Calu3 (cell line): ENCODE measurements at regions not wholly inside any gene's neighbourhood (a gene's known extent, or its start where the extent isn't known, plus 50 kb on each side); places are given as distances from the start of the nearest gene placed in this dataset.

Experiments used
- BruUV-seq: library from RNA; stranded (reverse); fragments of 400-500 nt; replicated peaks from 2 replicates; lab custom pipeline; 2021; lab: Mats Ljungman, UMichigan
- CTCF ChIA-PET: fragments of 300-600 bp; sonication (Branson Sonifier 250); formaldehyde crosslinking; loops from one replicate; lab custom pipeline; 2022; ENCODE audit warnings: antibody characterized with exemption; lab: Charles Lee
- DNase-seq: peaks from one replicate; pipeline ENCODE4 v3.0.0; 2022
- H3K27ac Mint-ChIP-seq: one replicate; pipeline ENCODE4 v1.8.0; 2022; ENCODE audit warnings: mixed read lengths; ENCODE audit not compliant: unreplicated experiment
- H3K27me3 Mint-ChIP-seq: one replicate; pipeline ENCODE4 v1.8.0; 2022; ENCODE audit warnings: mixed read lengths; ENCODE audit not compliant: unreplicated experiment
- H3K36me3 Mint-ChIP-seq: one replicate; pipeline ENCODE4 v1.8.0; 2022; ENCODE audit warnings: mild to moderate bottlenecking, moderate library complexity, mixed read lengths; ENCODE audit not compliant: insufficient read depth, unreplicated experiment
- H3K4me1 Mint-ChIP-seq: one replicate; pipeline ENCODE4 v1.8.0; 2022; ENCODE audit warnings: mild to moderate bottlenecking, low read depth, mixed read lengths; ENCODE audit not compliant: unreplicated experiment
- H3K4me3 Mint-ChIP-seq: one replicate; pipeline ENCODE4 v1.8.0; 2022; ENCODE audit warnings: mild to moderate bottlenecking, low read depth, moderate library complexity, mixed read lengths; ENCODE audit not compliant: unreplicated experiment
- H3K9me3 Mint-ChIP-seq: one replicate; pipeline ENCODE4 v1.8.0; 2022; ENCODE audit warnings: low read depth, mixed read lengths; ENCODE audit not compliant: unreplicated experiment
- CTCF ChIP-seq: fragments of 200-600 bp; IDR thresholded peaks from one replicate; pipeline ENCODE4 v1.8.0; 2022; ENCODE audit warnings: antibody characterized with exemption; ENCODE audit not compliant: unreplicated experiment
- intact Hi-C: fragments of 100-400 bp; cut with micrococcal nuclease; formaldehyde crosslinking; loops from one replicate; pipeline ENCODE4 v1.10.0; 2022; ENCODE audit not compliant: unreplicated experiment

- intact Hi-C loops, result no loop called here
- Mint-ChIP-seq H3K27me3 (no peaks in the 10 kb centered on the region), H3K27ac (no peak overlapping the region), H3K9me3 (no peaks in the 10 kb centered on the region), H3K36me3 (no peaks in the 10 kb centered on the region), H3K4me1 (no peaks in the 10 kb centered on the region), H3K4me3 (no peak overlapping the region)
- DNase-seq, result no peak
- CTCF ChIA-PET, result no interaction called here
- no TSS peak for BruUV-seq
- no peak for TF ChIP-seq CTCF
These were observed 363.7 kb downstream of the FBXW7 start for GRCh38 chr4:152172146-152172545.

- no peak for DNase-seq
- no peaks in the 10 kb centered on the region for H3K4me1 Mint-ChIP-seq
- no peaks in the 10 kb centered on the region for H3K36me3 Mint-ChIP-seq
- H3K4me3 Mint-ChIP-seq, result no peak overlapping the region
- H3K9me3 Mint-ChIP-seq, result no peaks in the 10 kb centered on the region
- no peaks in the 10 kb centered on the region for H3K27me3 Mint-ChIP-seq
- TF ChIP-seq CTCF, result no peak
- BruUV-seq, result no TSS peak
- intact Hi-C loops, result no loop called here
- CTCF ChIA-PET, result no interaction called here
- no peak overlapping the region for H3K27ac Mint-ChIP-seq
These were observed 364.3 kb downstream of the FBXW7 start for GRCh38 chr4:152171556-152171955.

- H3K9me3 Mint-ChIP-seq, result no peaks in the 10 kb centered on the region
- peaks cover 1% of the 10 kb centered on the region for H3K27me3 Mint-ChIP-seq
- H3K36me3 Mint-ChIP-seq, result no peaks in the 10 kb centered on the region
- H3K4me1 Mint-ChIP-seq, result no peaks in the 10 kb centered on the region
- CTCF ChIA-PET, result no interaction called here
- BruUV-seq, result no TSS peak
- no peak for TF ChIP-seq CTCF
- H3K27ac Mint-ChIP-seq, result no peak overlapping the region
- no peak for DNase-seq
- intact Hi-C loops, result no loop called here
- H3K4me3 Mint-ChIP-seq, result no peak overlapping the region
These were observed 366.2 kb downstream of the FBXW7 start for GRCh38 chr4:152169683-152170082.

GRCh38 chr4:152168987-152169616, 366.8 kb downstream of the FBXW7 start:
- BruUV-seq, result no TSS peak
- DNase-seq, result no peak
- H3K4me3 Mint-ChIP-seq, result no peak overlapping the region
- H3K4me1 Mint-ChIP-seq, result no peaks in the 10 kb centered on the region
- no peaks in the 10 kb centered on the region for H3K9me3 Mint-ChIP-seq
- CTCF ChIA-PET, result no interaction called here
- H3K27ac Mint-ChIP-seq, result no peak overlapping the region
- H3K36me3 Mint-ChIP-seq, result no peaks in the 10 kb centered on the region
- peaks cover 7% of the 10 kb centered on the region for H3K27me3 Mint-ChIP-seq
- no peak for TF ChIP-seq CTCF
- intact Hi-C loops, result no loop called here
